Thoracic aorta (tissue), 2 donors: ENCODE measurements at regions not wholly inside any gene's neighbourhood (a gene's known extent, or its start where the extent isn't known, plus 50 kb on each side); places are given as distances from the start of the nearest gene placed in this dataset.
"Not testable (repeated sequence)": the region's sequence is repeated elsewhere in the genome, so short reads cannot be mapped to it uniquely, and the experiment has no call there.

ENCODE experiments used
- ATAC-seq: fragments of 150-250 bp; one replicate; pipeline ENCODE4 v1.8.0; 2017; ENCODE audit warnings: low read depth; ENCODE audit not compliant: insufficient number of reproducible peaks, low FRiP score
- DNase-seq: peaks from one replicate; pipeline ENCODE4 v3.0.0-alpha.2; 2020; ENCODE audit warnings: low spot score
- H3K27ac ChIP-seq, 2 donors: fragments of 200-600 bp; sonication (generic); 1 replicate in 1 of 2; 2 replicates in 1 of 2; pipeline ENCODE4 v1.5.1; 2016; ENCODE audit warnings: mild to moderate bottlenecking in 2 of 2, moderate library complexity in 2 of 2
- H3K27me3 ChIP-seq: fragments of 200-600 bp; sonication (generic); replicated peaks from 2 replicates; pipeline ENCODE4 v1.6.0; 2016; ENCODE audit warnings: mild to moderate bottlenecking; ENCODE audit not compliant: insufficient read depth
- H3K36me3 ChIP-seq: fragments of 200-600 bp; sonication (generic); one replicate; pipeline ENCODE4 v1.5.1; 2016
- H3K4me1 ChIP-seq, 2 donors: fragments of 200-600 bp; sonication (generic); 1 replicate in 1 of 2; 2 replicates in 1 of 2; pipeline versions ENCODE4 v1.5.1 to v1.6.0; 2016; ENCODE audit warnings: low read depth in 2 of 2, mild to moderate bottlenecking in 1 of 2; ENCODE audit not compliant: control insufficient read depth in 1 of 2
- H3K4me3 ChIP-seq: fragments of 200-600 bp; sonication (generic); 2 replicates; pipeline ENCODE4 v1.5.1; 2016; ENCODE audit warnings: mild to moderate bottlenecking
- H3K9me3 ChIP-seq: fragments of 200-600 bp; sonication (generic); 2 replicates; pipeline ENCODE4 v1.5.1; 2016
- TF ChIP-seq, protein P1 (sequence below): fragments of 200-600 bp; sonication (generic); IDR thresholded peaks from one replicate; pipeline ENCODE4 v1.5.1; 2019; ENCODE audit warnings: antibody characterized with exemption

GRCh38 chr14:80024417-80024816, 186.9 kb downstream of the DIO2 start:
- no peak for DNase-seq
- Histone ChIP-seq H3K4me3 (no peak overlapping the region), H3K4me1 (no peaks in the 10 kb centered on the region), H3K27ac (no peak overlapping the region), H3K27me3 (no peaks in the 10 kb centered on the region), H3K9me3 (no peaks in the 10 kb centered on the region), H3K36me3 (no peaks in the 10 kb centered on the region)
- TF ChIP-seq, protein P1, sequence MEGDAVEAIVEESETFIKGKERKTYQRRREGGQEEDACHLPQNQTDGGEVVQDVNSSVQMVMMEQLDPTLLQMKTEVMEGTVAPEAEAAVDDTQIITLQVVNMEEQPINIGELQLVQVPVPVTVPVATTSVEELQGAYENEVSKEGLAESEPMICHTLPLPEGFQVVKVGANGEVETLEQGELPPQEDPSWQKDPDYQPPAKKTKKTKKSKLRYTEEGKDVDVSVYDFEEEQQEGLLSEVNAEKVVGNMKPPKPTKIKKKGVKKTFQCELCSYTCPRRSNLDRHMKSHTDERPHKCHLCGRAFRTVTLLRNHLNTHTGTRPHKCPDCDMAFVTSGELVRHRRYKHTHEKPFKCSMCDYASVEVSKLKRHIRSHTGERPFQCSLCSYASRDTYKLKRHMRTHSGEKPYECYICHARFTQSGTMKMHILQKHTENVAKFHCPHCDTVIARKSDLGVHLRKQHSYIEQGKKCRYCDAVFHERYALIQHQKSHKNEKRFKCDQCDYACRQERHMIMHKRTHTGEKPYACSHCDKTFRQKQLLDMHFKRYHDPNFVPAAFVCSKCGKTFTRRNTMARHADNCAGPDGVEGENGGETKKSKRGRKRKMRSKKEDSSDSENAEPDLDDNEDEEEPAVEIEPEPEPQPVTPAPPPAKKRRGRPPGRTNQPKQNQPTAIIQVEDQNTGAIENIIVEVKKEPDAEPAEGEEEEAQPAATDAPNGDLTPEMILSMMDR: no peak
- ATAC-seq: no peak

DNA sequence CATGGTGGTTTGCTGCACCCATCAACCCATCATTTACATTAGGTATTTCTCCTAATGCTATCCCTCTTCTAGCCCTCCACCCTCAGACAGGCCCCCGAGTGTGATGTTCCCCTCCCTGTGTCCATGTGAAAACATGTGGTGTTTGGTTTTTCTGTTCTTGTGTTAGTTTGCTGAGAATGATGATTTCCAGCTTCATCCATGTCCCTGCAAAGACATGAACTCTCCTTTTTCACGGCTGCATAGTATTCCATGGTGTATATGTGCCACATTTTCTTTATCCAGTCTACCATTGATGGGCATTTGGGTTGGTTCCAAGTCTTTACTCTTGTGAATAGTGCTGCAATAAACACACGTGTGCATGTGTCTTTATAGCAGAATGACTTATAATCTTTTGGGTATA, 192.8 kb downstream of the DIO2 start:
- not testable (repeated sequence) for H3K36me3 ChIP-seq, H3K27me3 ChIP-seq, ATAC-seq, H3K4me1 ChIP-seq, DNase-seq, H3K27ac ChIP-seq, H3K4me3 ChIP-seq, H3K9me3 ChIP-seq

GRCh38 chr14:80017795-80018194, 193.5 kb downstream of the DIO2 start:
- DNase-seq (no peak), ATAC-seq (no peak)
- H3K27me3 ChIP-seq: no peaks in the 10 kb centered on the region
- H3K4me3 ChIP-seq: no peak overlapping the region
- H3K4me1 ChIP-seq: no peaks in the 10 kb centered on the region
- no peaks in the 10 kb centered on the region for H3K36me3 ChIP-seq
- no peaks in the 10 kb centered on the region for H3K9me3 ChIP-seq
- TF ChIP-seq, protein P1: no peak
- H3K27ac ChIP-seq: no peak overlapping the region

- not testable (repeated sequence) for H3K4me1 ChIP-seq, H3K36me3 ChIP-seq, H3K9me3 ChIP-seq, H3K27ac ChIP-seq, ATAC-seq, DNase-seq, H3K27me3 ChIP-seq, H3K4me3 ChIP-seq
Observed at GRCh38 chr14:80010245-80010644, 201.1 kb downstream of the DIO2 start.

- TF ChIP-seq, protein P1: no peak
- ATAC-seq: no peak
Observed at GRCh38 chr14:80005561-80005960, 205.7 kb downstream of the DIO2 start.

GRCh38 chr14:80004871-80005270, 206.4 kb downstream of the DIO2 start:
- DNase-seq (no peak), ATAC-seq (no peak)
- TF ChIP-seq, protein P1: no peak

More at GRCh38 chr14:80005561-80005960, 205.7 kb downstream of the DIO2 start:
- no peak for DNase-seq
- Histone ChIP-seq H3K9me3 (no peaks in the 10 kb centered on the region), H3K27me3 (no peaks in the 10 kb centered on the region), H3K36me3 (no peaks in the 10 kb centered on the region), H3K27ac (no peak overlapping the region), H3K4me3 (no peak overlapping the region), H3K4me1 (no peaks in the 10 kb centered on the region)

More at GRCh38 chr14:80004871-80005270, 206.4 kb downstream of the DIO2 start:
- no peaks in the 10 kb centered on the region for H3K9me3 ChIP-seq
- no peaks in the 10 kb centered on the region for H3K27me3 ChIP-seq
- no peak overlapping the region for H3K27ac ChIP-seq
- no peaks in the 10 kb centered on the region for H3K4me1 ChIP-seq
- no peak overlapping the region for H3K4me3 ChIP-seq
- no peaks in the 10 kb centered on the region for H3K36me3 ChIP-seq
